ENCODE measurements at regions not wholly inside any gene's neighbourhood (a gene's known extent, or its start where the extent isn't known, plus 50 kb on each side); places are given as distances from the start of the nearest gene placed in this dataset.

- Mint-ChIP-seq H3K27ac (no peak overlapping the region), H3K9me3 (peaks cover 2 to 6% of the 10 kb centered on the region in 2 donors), H3K27me3 (ENCODE audit: low read depth) (peaks cover 11% of the 10 kb centered on the region), H3K4me1 (ENCODE audit: low read depth) (peaks cover 5% of the 10 kb centered on the region), H3K36me3 (ENCODE audit: insufficient read depth in 2 of 2) (peaks cover 4% of the 10 kb centered on the region in 2 donors), H3K4me3 (no peak overlapping the region)
- no peak for ATAC-seq (replicated peaks in 1 of 2)
- DNase-seq: no peak
Measured at GRCh38 chr6:165805636-165806035, 142.6 kb upstream of the PDE10A start.

GRCh38 chr6:165805067-165805555, 142.1 kb upstream of the PDE10A start:
- Mint-ChIP-seq H3K27ac (no peak overlapping the region), H3K4me3 (no peak overlapping the region), H3K27me3 (ENCODE audit: low read depth) (peaks cover 11% of the 10 kb centered on the region), H3K9me3 (peaks cover 2% of the 10 kb centered on the region in 2 donors), H3K4me1 (ENCODE audit: low read depth) (peaks cover 5% of the 10 kb centered on the region), H3K36me3 (ENCODE audit: insufficient read depth in 2 of 2) (peaks cover 0 to 4% of the 10 kb centered on the region in 2 donors)
- DNase-seq: no peak
- no peak for ATAC-seq (replicated peaks in 1 of 2)

GRCh38 chr6:165804331-165805066, 141.5 kb upstream of the PDE10A start:
- peaks cover 11% of the 10 kb centered on the region for H3K27me3 Mint-ChIP-seq (ENCODE audit: low read depth)
- peaks cover 0 to 4% of the 10 kb centered on the region in 2 donors for H3K36me3 Mint-ChIP-seq (ENCODE audit: insufficient read depth in 2 of 2)
- no peak overlapping the region for H3K27ac Mint-ChIP-seq
- H3K9me3 Mint-ChIP-seq: peaks cover 2% of the 10 kb centered on the region in 2 donors
- DNase-seq (no peak), ATAC-seq (replicated peaks in 1 of 2) (no peak)
- peaks cover 5% of the 10 kb centered on the region for H3K4me1 Mint-ChIP-seq (ENCODE audit: low read depth)
- H3K4me3 Mint-ChIP-seq: no peak overlapping the region

GRCh38 chr6:165800337-165800736, 137.3 kb upstream of the PDE10A start:
- H3K27ac Mint-ChIP-seq: no peak overlapping the region
- H3K9me3 Mint-ChIP-seq: no peaks in the 10 kb centered on the region
- ATAC-seq (replicated peaks in 1 of 2) (no peak), DNase-seq (no peak)
- H3K27me3 Mint-ChIP-seq (ENCODE audit: low read depth): peaks cover 11% of the 10 kb centered on the region
- H3K4me3 Mint-ChIP-seq: no peak overlapping the region
- H3K36me3 Mint-ChIP-seq (ENCODE audit: insufficient read depth in 2 of 2): peaks cover 0 to 4% of the 10 kb centered on the region in 2 donors
- peaks cover 5% of the 10 kb centered on the region for H3K4me1 Mint-ChIP-seq (ENCODE audit: low read depth)

GRCh38 chr6:165799391-165800153, 136.5 kb upstream of the PDE10A start:
- DNase-seq (no peak), ATAC-seq (replicated peaks in 1 of 2) (no peak)
- peaks cover 5% of the 10 kb centered on the region for H3K4me1 Mint-ChIP-seq (ENCODE audit: low read depth)
- peaks cover 10% of the 10 kb centered on the region for H3K27me3 Mint-ChIP-seq (ENCODE audit: low read depth)
- no peaks in the 10 kb centered on the region for H3K9me3 Mint-ChIP-seq
- H3K27ac Mint-ChIP-seq: no peak overlapping the region
- H3K4me3 Mint-ChIP-seq: no peak overlapping the region
- H3K36me3 Mint-ChIP-seq (ENCODE audit: insufficient read depth in 2 of 2): peaks cover 0 to 4% of the 10 kb centered on the region in 2 donors

GRCh38 chr6:165798991-165799390, 135.9 kb upstream of the PDE10A start:
- H3K27ac Mint-ChIP-seq: no peak overlapping the region
- ATAC-seq (replicated peaks in 1 of 2): no peak
- H3K4me3 Mint-ChIP-seq: no peak overlapping the region
- H3K36me3 Mint-ChIP-seq (ENCODE audit: insufficient read depth in 2 of 2): no peaks in the 10 kb centered on the region
- no peak for DNase-seq
- H3K9me3 Mint-ChIP-seq: no peaks in the 10 kb centered on the region
- peaks cover 4% of the 10 kb centered on the region for H3K27me3 Mint-ChIP-seq (ENCODE audit: low read depth)
- H3K4me1 Mint-ChIP-seq (ENCODE audit: low read depth): no peaks in the 10 kb centered on the region

- Mint-ChIP-seq H3K4me3 (no peak overlapping the region), H3K27me3 (ENCODE audit: low read depth) (no peaks in the 10 kb centered on the region), H3K9me3 (no peaks in the 10 kb centered on the region), H3K4me1 (ENCODE audit: low read depth) (no peaks in the 10 kb centered on the region), H3K27ac (no peak overlapping the region), H3K36me3 (ENCODE audit: insufficient read depth in 2 of 2) (no peaks in the 10 kb centered on the region)
- no peak for DNase-seq
- no peak for ATAC-seq (replicated peaks in 1 of 2)
Measured at GRCh38 chr6:165794179-165794601, 131.1 kb upstream of the PDE10A start.

- Mint-ChIP-seq H3K4me1 (ENCODE audit: low read depth) (no peaks in the 10 kb centered on the region), H3K36me3 (ENCODE audit: insufficient read depth in 2 of 2) (no peaks in the 10 kb centered on the region), H3K27me3 (ENCODE audit: low read depth) (peaks cover 6% of the 10 kb centered on the region), H3K9me3 (no peaks in the 10 kb centered on the region), H3K4me3 (no peak overlapping the region), H3K27ac (no peak overlapping the region)
- ATAC-seq (replicated peaks in 1 of 2): no peak
- no peak for DNase-seq
Measured at GRCh38 chr6:165793287-165793825, 130.3 kb upstream of the PDE10A start.

- H3K4me1 Mint-ChIP-seq (ENCODE audit: low read depth): no peaks in the 10 kb centered on the region
- H3K9me3 Mint-ChIP-seq: no peaks in the 10 kb centered on the region
- no peak overlapping the region for H3K4me3 Mint-ChIP-seq
- DNase-seq: no peak
- H3K36me3 Mint-ChIP-seq (ENCODE audit: insufficient read depth in 2 of 2): no peaks in the 10 kb centered on the region
- peaks cover 6% of the 10 kb centered on the region for H3K27me3 Mint-ChIP-seq (ENCODE audit: low read depth)
- ATAC-seq (replicated peaks in 1 of 2): no peak
- no peak overlapping the region for H3K27ac Mint-ChIP-seq
Measured at GRCh38 chr6:165791876-165792437, 128.9 kb upstream of the PDE10A start.

DNA sequence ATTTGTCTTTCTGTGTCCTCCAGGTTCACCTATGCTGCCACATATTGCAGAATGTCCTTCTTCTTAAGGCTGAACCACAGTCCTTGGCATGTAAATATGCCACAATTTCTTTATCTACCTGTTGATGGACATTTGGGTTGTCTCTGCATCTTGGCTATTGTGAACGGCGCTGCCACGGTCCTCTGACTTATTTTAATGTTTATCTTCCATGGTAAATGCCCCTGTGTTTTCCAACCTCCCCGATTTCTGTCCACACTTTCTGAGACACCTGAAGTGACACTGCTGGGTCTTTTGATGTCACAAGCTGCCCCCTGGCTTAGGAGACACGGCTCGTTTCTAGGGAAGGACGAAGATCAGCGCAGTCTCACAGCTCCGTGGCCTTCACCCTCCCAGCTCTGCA, 128.3 kb upstream of the PDE10A start:
- peaks cover 6% of the 10 kb centered on the region for H3K27me3 Mint-ChIP-seq (ENCODE audit: low read depth)
- H3K36me3 Mint-ChIP-seq (ENCODE audit: insufficient read depth in 2 of 2): no peaks in the 10 kb centered on the region
- H3K27ac Mint-ChIP-seq: no peak overlapping the region
- H3K9me3 Mint-ChIP-seq: no peaks in the 10 kb centered on the region
- no peaks in the 10 kb centered on the region for H3K4me1 Mint-ChIP-seq (ENCODE audit: low read depth)
- DNase-seq: no peak
- no peak for ATAC-seq (replicated peaks in 1 of 2)
- H3K4me3 Mint-ChIP-seq: no peak overlapping the region

- no peaks in the 10 kb centered on the region for H3K36me3 Mint-ChIP-seq (ENCODE audit: insufficient read depth in 2 of 2)
- no peak overlapping the region for H3K4me3 Mint-ChIP-seq
- H3K27me3 Mint-ChIP-seq (ENCODE audit: low read depth): peaks cover 21% of the 10 kb centered on the region
- peak in 1 of 2 donors; percentile 67 for ATAC-seq (replicated peaks in 1 of 2)
- peak overlapping the region; percentile 19 for H3K27ac Mint-ChIP-seq
- DNase-seq: no peak
- H3K4me1 Mint-ChIP-seq (ENCODE audit: low read depth): no peaks in the 10 kb centered on the region
- peaks cover 0 to 2% of the 10 kb centered on the region in 2 donors for H3K9me3 Mint-ChIP-seq
Measured at GRCh38 chr6:165782812-165783211, 119.8 kb upstream of the PDE10A start.

DNA sequence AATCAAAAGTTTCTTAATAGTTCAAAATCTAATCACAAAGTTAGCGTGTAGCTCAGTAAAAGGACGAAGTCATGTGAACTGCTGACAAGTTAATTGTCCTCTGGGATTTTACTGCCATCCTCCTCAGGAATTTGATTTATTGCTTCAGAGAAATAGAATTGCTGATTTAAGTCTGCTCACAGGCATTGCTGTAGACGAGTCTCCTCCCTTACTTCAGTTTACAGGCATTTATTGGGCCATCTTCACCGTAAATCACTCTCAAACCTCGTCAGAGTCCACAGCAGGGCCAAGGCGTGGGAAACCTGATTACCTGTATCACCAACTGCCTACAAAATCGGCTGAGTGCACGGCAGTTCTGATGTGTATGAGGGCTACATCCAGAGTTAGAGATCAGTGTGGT, 119.1 kb upstream of the PDE10A start:
- H3K9me3 Mint-ChIP-seq: peaks cover 0 to 2% of the 10 kb centered on the region in 2 donors
- no peaks in the 10 kb centered on the region for H3K36me3 Mint-ChIP-seq (ENCODE audit: insufficient read depth in 2 of 2)
- H3K4me3 Mint-ChIP-seq: no peak overlapping the region
- no peaks in the 10 kb centered on the region for H3K4me1 Mint-ChIP-seq (ENCODE audit: low read depth)
- peaks cover 26% of the 10 kb centered on the region for H3K27me3 Mint-ChIP-seq (ENCODE audit: low read depth)
- ATAC-seq (replicated peaks in 1 of 2) (no peak), DNase-seq (no peak)
- no peak overlapping the region for H3K27ac Mint-ChIP-seq

GRCh38 chr6:165777680-165778079, 114.6 kb upstream of the PDE10A start:
- Mint-ChIP-seq H3K4me3 (no peak overlapping the region), H3K27me3 (ENCODE audit: low read depth) (peaks cover 26% of the 10 kb centered on the region), H3K27ac (no peak overlapping the region), H3K4me1 (ENCODE audit: low read depth) (no peaks in the 10 kb centered on the region), H3K9me3 (peaks cover 0 to 2% of the 10 kb centered on the region in 2 donors), H3K36me3 (ENCODE audit: insufficient read depth in 2 of 2) (no peaks in the 10 kb centered on the region)
- ATAC-seq (replicated peaks in 1 of 2) (no peak), DNase-seq (no peak)
